NCI-H748 (cell line): ENCODE measurements at regions not wholly inside any gene's neighbourhood (a gene's known extent, or its start where the extent isn't known, plus 50 kb on each side); places are given as distances from the start of the nearest gene placed in this dataset.

Source experiments
- DNase-seq: peaks from one replicate; lab custom pipeline; 2025; ENCODE audit not compliant: unreplicated experiment; lab: John Stamatoyannopoulos, UW

GRCh38 chr16:76164970-76165558, 112.1 kb upstream of the CNTNAP4 start:
- no peak for DNase-seq

DNA sequence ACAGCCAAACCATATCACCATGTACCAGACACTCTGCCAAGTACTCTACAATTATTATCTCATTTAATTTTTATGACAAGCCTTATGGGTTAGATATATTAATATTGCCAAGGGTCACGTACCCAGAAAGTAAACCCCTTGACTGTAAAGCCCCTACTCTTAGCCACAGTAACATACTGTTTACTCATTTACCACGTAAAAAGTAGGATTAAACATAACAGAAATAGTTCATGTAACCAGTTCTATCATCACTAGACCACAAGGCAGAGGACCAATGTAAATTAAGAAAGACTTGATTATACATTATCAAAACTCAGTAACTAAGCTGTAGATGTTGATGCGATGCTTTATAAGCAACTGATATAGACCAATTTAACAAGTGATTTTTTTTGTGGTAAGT, 101.5 kb upstream of the CNTNAP4 start:
- no peak for DNase-seq

DNA sequence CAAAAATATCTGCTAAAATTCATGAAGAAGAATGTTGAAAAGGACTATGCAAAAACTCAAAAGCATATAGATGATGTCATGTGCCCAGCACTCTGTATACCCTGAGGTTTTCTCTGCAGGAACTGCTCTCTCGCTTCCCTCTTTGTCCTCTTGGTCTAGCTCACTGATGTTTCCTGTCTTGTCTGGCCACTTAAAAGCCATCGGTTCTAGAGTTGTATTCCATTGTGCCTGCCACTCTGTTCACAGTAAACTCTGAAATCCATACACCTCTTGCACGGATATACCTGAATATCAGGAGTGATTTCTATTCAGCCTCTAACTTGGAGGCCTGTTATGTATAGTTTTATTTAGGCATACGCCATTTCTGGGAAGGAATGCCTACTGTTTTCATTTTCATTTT, 101.0 kb upstream of the CNTNAP4 start:
- no peak for DNase-seq

DNA sequence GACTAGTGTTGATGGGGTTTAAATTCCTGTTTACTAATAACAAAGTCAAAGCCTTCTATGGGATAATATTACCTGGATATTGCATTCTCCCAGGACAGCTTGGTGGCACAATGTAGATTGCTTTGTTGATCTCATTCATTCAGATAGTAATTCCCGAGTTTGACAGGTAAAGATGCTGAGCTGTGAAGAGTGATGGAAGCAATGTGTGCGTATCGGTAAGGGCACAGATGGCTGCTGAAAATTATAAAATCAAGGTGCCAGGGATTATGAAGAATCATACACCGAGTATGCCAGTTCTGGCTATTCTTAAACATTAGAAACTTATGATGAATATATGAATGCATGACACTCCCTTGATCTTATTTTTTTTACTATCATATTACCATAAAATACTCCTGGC, 100.6 kb upstream of the CNTNAP4 start:
- no peak for DNase-seq

GRCh38 chr16:76182041-76182635, 95.1 kb upstream of the CNTNAP4 start:
- DNase-seq, result no peak

DNA sequence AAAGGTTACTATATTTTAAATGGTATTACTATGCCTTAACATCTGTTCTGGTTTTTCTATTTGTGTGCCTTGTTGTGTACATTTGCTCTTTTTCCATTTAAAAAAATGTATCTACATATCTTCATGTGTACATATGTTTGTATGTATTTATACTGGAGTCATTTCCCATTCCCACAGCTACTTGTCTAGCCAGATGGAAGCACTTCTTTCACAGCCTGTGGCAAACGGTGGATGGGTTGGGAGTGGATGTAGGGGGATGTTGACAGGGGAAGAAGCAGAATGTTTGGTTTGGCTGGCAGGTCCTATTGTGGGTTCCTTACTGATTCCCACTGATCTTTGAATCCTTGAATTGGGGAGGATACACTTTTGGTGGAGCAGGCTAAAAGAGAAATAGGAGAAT, 93.6 kb upstream of the CNTNAP4 start:
- no peak for DNase-seq

- DNase-seq, result no peak
These were observed 87.1 kb upstream of the CNTNAP4 start for GRCh38 chr16:76190057-76190456.

DNA sequence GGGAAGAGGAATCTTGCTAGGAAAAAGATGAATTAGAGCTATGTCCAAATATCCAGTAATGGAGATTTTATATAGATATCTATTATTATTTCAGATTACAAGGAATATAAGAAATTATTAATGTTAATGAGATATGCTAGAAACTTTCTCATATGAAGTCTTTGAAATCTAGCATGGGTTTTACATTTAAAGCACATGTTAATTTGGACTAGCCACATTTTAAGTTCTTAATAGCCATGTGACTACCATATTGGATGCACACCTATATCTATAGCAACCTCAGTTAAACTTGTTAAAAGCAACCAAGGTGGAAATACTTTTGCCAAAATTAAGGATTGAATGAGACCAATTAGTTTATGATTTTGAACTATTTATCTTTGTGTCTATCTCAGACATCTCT, 86.7 kb upstream of the CNTNAP4 start:
- no peak for DNase-seq

GRCh38 chr16:76193906-76194615, 83.1 kb upstream of the CNTNAP4 start:
- peak; percentile 67 for DNase-seq

DNA sequence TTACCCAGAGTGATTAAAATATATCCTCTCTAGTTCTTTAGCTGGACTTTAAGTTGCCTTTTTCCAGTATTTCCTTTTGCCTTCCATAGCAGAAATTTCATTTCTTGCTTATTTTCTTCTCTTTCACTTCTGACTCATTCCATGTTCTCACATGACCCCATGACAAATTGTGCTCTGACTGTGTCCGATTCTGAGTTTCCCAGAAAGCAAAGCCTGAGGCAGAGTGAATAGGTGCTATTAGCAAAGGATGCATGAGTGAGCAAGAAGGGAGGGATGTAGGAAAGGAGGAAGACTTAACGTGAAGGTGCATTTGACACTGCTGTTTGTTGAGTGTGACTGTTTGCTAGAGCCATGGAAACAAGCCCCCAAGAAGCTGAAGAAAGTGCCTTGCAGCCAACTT, 82.6 kb upstream of the CNTNAP4 start:
- DNase-seq, result no peak

- DNase-seq, result no peak
These were observed 82.1 kb upstream of the CNTNAP4 start for GRCh38 chr16:76195056-76195455.

DNA sequence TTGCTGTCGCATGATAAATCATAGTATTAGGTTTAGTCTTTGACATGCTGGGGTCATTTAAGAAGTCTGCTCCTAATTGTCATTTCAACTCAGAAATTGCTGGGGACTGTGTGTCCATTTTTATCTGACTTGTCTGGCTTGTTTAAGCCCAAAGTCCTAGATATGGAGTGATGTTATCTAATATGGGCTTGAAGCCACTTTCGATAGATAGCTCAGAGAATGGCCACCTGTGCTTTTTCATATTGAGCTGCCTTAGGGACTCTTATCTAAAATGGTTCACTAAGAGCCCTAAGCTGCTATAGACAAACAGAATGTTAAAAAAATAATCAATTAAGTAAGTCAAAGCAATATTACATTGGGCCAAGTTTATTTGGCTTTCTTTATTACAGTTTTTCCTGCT, 81.6 kb upstream of the CNTNAP4 start:
- no peak for DNase-seq

- DNase-seq, result no peak
These were observed 79.3 kb upstream of the CNTNAP4 start for GRCh38 chr16:76197900-76198299.

DNA sequence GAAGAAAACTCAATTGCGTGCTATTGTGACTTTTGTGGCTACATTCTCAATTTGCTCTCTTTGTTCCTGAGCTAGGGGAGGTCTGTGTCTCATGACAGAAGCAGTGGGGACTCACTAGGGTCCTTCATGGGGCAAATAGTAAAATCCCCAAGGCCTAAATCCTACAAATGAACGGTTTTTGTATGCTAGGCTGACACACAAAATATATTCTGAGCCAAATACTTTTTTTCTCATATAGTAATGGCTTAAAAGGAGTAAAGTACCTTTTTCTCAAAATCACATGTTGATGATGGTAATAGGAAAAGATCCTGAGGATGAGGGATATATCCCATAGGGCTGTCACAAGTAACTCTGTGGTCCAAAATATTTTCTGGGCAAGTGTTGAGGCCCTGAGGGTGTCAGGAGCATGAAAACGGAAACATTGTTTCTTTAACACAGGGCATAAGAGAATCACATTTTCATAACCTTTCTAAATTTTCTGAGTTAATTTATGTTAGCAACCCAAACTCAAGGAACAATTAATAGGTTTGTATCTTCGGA, 77.5 kb upstream of the CNTNAP4 start:
- DNase-seq, result no peak

GRCh38 chr16:76201385-76201784, 75.8 kb upstream of the CNTNAP4 start:
- no peak for DNase-seq

DNA sequence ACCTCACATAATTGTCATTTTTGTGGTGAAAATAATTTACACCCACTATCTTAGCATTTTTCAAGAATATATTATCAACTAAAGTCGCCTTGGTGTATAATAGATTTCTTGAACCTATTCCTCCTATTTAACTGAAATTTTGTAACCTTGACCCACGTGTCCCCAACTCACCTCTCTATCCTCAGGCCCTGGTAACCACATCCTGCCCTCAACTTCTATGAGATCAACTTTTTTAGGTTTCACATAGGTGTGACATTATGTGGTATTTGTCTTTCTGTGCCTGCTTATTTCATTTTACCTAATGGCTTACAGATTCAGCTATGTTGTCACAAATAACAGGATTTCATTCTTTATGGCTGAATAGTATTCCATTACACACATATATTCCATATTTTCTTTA, 73.0 kb upstream of the CNTNAP4 start:
- no peak for DNase-seq

GRCh38 chr16:76207270-76207669, 69.9 kb upstream of the CNTNAP4 start:
- DNase-seq, result no peak

GRCh38 chr16:76210157-76210556, 67.0 kb upstream of the CNTNAP4 start:
- DNase-seq, result no peak

- DNase-seq, result no peak
These were observed 63.3 kb upstream of the CNTNAP4 start for GRCh38 chr16:76213860-76214259.

DNA sequence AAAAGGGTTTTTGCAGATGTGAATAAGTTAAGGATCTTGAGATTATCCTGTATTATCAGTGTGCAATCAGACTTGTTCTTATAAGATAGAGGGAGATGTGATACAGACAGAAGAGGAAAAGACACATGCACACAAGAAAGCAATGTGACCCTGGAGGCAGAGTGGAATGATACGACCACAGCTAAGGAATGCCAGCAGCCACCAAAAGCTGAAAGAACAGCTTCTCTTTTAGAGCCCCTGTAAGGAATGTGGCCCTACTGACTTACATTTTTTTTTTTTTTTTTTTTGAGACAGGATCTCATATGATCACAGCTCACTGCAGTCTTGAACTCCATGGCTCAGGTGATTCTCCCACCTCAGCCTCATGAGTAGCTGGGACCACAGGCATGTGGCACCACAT, 62.3 kb upstream of the CNTNAP4 start:
- DNase-seq, result no peak

DNA sequence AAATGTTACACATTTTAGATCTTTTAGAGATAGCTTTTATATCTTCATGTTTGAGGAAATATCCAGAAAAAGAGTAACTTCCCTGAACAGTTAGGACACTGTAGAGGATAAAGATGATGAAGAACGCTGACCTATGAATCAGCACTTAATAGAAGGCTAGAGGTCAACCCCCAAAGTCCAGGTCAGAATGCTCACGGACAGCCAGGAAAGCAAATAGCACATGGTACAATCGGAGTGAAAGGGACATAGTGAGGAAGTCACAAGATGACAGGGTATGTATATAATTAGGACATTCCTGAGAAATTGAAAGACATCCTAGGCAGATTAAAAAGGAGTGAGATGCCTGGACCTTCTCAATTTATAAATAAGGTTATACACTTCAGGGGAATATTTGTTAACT, 55.1 kb upstream of the CNTNAP4 start:
- no peak for DNase-seq

GRCh38 chr16:76222853-76223252, 54.3 kb upstream of the CNTNAP4 start:
- DNase-seq, result no peak
